Activated CD4-positive, alpha-beta T cell treated with anti-CD3 and anti-CD28 coated beads, Interleukin-2, Interleukin-6, amounts not matched to agents 100 ng/mL and 50 ng/mL, durations not matched to agents 16 hours and 8 hours (primary cell): ENCODE measurements at regions not wholly inside any gene's neighbourhood (a gene's known extent, or its start where the extent isn't known, plus 50 kb on each side); places are given as distances from the start of the nearest gene placed in this dataset.

Experiments
- DNase-seq: peaks from one replicate; pipeline ENCODE4 v3.0.0-alpha.2; 2020

GRCh38 chr7:21253740-21254687 is 173.9 kb upstream of the SP4 start:
- peak; percentile 50 for DNase-seq

DNA sequence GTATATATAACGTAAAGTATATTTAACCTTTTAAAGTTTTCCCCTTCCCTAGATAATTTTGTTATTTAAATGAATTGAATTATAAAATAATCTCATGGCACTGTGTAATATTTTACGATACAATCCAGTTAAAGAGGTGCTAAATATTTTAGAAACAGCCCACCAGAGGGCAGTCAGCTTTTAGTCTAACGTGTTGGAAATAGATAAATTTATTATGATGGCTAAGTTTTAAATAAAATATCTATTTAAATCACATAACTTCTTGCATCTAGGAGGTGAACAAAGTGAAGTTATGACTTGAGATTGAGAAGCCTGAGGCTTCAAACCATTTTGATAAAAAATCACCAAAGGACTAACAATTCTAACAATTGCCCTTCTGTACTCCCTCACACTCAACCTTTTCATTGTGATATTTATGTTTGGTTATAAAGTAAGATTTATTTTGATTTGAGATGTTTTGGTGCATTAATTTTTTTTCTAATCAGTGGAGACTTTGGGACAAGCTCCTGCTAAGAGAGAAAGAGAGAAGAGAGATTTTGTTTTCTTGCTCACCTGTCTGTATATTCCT is 171.5 kb upstream of the SP4 start:
- DNase-seq, result peak; percentile 32

DNA sequence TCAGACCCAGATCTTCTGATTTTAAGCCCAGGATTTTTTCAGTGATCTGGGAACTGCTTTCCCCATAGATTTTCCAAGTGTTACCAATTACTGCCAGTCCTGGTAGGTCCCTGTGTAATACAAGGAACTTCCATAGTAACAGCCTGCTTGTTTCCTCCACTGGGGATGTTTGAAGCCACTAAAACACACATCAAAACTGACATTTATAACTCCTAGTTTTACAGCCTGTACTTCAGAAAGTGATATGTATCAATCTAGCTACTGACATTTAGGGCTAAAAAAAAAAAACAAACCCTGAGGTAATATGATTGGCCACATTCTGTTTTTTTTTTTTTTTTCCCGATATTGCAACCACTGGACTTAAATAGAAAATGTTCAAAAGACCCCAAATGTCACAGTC is 166.9 kb upstream of the SP4 start:
- no peak for DNase-seq

DNA sequence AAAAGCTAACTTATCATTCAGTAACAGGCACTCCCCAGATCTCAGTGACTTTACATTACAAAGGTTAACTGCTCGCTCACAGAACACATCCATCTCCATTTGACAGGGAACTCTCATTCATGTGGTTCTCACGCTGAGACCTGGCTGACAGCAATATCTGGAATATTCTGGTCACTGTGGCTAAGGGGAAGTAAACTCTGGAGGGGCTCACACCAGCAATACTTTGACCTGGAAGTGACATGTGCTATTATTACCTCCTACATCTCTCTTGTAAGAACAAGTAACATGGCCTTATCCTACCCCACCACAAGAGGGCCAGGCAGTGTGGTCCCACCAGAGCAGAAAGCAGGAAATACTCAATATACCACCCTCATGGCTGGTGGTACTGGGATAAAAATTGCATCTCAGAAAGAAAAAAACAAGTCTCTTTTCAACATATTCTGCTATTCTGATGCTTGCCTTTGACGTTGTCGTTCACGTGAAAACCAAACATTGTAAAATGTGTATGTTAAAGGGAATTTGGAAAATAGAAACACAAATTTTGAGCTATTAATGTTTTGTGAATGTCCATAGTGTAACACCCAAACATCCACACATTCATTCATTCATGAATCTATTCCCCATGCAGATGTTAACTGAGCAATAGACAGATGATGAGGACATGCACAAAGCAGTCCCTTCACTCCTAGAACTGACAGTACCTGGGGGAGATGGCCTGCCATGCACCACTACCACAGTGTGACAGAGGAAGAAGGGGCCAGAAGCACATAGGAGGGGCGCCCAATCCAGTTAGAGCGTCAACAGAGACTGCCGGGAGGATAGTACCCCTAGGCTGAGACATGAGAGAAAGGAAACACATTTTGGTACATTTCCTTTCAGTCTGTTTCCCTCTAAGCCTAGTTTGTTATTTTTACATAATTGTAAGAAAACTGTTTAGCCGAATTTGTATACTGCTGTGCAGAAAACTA is 166.0 kb upstream of the SP4 start:
- DNase-seq, result peak; percentile 46

GRCh38 chr7:21269021-21269420 is 158.9 kb upstream of the SP4 start:
- DNase-seq, result no peak

GRCh38 chr7:21276471-21277035 is 151.3 kb upstream of the SP4 start:
- DNase-seq, result no peak

- no peak for DNase-seq
These were observed 148.9 kb upstream of the SP4 start for GRCh38 chr7:21278944-21279343.

GRCh38 chr7:21281193-21281592 is 146.7 kb upstream of the SP4 start:
- DNase-seq, result no peak

- no peak for DNase-seq
These were observed 134.1 kb upstream of the SP4 start for GRCh38 chr7:21293771-21294170.

- DNase-seq, result no peak
These were observed 128.1 kb upstream of the SP4 start for GRCh38 chr7:21299766-21300165.

- no peak for DNase-seq
These were observed 127.2 kb upstream of the SP4 start for GRCh38 chr7:21300692-21301091.

- DNase-seq, result no peak
These were observed 123.0 kb upstream of the SP4 start for GRCh38 chr7:21304808-21305375.

- peak; percentile 18 for DNase-seq
These were observed 122.2 kb upstream of the SP4 start for GRCh38 chr7:21305455-21306235.

DNA sequence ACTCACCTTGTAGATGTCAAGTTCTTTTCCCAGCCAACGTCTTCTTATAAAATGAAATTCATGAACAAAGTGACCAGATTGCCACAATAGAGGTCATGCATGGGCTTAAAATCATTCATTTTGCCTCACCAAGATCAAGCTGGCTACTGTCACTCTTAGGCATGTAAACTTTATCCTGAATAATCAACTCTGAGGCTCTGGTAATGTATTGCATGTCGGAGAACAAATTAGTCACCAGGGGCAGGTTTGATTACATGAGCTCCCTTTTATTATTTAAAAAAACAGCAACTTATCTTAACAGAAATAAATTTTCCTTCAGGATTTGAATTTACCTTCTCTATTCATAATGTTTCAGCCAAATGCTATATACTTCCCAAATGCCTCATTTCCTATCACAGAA is 112.9 kb upstream of the SP4 start:
- no peak for DNase-seq

GRCh38 chr7:21317966-21318915 is 109.6 kb upstream of the SP4 start:
- DNase-seq, result no peak

GRCh38 chr7:21318916-21319270 is 109.0 kb upstream of the SP4 start:
- DNase-seq, result no peak

DNA sequence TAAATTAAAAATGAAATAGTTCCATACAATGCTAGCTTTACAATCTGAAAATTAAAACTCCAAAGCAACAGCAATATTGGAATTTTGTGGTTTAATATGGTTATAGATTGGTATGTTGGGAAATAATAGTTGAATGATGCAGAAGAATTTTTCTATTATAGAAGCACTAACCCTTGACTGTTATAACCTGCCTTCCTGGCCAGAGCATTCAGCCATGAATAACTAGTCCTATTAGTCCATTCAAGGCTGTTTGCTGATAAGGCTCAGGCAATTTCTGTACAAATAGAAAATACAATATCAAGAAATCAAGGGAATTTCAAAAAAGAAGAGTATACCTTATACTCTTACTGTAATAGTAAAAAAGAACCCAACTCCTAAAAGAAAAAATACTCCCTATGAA is 101.6 kb upstream of the SP4 start:
- no peak for DNase-seq

DNA sequence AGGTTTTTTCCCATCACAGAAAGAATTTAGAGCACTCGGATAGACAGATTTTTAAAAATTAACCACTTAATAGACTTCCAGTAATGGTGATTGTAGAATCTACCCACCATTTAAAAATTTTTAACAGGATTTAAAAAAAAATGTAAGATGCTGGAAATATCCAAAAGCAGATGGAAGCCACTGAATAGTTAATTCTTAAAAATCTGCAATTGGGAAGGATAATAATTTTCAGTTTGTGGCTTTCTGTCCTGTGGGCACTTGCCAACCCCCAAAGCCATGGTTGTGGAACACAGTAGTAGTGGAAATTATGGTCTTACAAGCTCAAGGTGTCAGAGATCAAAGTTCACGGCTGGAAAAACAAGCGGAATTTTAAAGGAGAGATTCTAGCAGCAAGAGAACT is 101.0 kb upstream of the SP4 start:
- no peak for DNase-seq

DNA sequence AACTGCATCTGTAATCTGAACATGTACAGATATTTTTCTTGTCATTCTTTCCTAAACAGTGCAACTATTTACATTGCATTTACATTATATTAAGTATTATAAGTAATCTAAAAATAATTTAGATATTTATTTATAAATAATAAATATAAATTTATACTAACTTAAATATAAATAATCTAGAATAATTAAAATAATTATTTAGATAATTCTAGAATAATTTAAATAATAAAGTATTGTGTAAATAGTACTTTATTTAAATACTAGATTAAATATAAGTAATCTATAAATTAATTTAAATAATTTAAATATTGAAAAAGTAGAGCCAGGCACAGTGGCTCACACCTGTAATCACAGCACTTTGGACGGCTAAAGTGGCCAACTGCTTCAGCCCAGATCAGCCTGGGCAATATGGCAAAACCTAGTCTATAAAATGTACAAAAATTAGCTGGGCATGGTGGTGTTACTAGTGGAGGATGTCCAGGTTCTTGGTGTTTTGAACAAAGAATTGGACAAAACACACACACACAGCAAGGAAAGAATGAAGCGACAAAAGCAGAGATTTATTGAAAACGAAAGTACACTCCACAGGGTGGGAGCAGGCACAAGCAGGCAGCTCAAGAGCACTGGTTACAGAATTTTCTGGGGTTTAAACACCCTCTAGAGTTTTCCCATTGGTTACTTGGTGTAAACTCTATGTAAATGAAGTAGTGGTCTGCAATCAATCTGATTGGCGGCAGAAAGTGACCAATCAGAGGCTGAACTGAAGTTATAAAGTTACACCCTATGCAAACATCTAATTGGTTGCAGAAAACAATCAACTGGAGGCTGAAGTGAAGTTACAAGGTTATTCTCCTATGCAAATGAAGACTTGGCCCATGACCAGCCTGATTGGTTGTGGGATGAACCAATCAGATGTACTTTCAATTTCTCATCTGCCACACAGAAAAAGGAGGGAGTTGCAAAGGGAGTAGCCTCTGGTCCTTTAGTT is 100.2 kb upstream of the SP4 start:
- no peak for DNase-seq
